ENCODE measurements at regions not wholly inside any gene's neighbourhood (a gene's known extent, or its start where the extent isn't known, plus 50 kb on each side); places are given as distances from the start of the nearest gene placed in this dataset.

- DNase-seq, result no peak
Observed at GRCh38 chr5:67283275-67283987, 86.8 kb upstream of the CD180 start.

DNA sequence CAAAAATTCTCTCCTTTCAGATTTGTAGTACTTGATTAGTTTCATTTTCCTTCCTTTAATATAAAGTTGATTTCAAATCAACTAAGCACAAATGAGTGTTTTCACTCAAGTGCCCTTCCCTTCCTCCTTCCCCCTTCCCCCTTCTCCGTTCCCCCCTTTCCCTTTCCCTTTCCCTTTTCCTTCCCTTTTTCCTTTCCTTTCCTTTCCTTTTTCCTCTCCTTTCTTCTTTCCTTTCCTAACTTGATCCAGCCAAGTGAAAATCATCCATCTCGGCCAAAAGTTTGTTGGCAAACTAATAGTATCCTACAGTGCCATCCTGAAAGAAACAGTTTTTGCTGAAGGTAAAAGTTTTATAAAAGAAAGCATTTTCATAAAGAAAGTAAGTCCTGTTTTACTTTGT lies 85.3 kb upstream of the CD180 start:
- no peak for DNase-seq

DNA sequence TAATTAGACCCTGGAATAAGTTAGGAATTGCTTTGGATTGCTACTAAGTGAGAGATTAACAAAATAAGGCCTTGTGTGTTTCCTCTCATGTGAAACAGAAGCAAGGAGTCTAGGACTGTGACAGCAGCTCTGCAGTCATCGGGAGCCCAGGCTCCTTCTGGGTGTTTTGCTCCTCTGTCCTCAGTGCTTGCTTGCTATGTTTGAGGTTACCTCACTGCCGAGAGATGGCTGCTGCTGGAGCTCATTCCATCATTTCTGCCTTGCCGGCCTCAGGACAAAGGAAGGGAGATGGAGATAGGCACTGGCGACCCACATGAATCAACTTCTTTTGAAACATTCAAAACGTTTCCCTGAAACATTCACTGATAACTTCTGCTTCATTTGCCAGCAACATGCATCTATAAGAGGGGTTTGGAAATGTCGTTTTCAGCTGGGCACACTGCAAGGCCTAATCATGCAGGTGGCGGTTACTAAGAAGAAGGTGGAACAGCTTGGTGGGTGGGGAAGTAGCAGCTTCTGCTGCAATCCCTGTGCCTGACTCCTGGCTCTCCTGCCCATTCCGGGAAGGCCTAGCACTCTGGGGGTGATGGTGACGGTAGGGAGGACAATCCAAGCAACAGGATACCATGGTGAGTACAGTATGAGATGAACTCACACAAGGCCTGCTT lies 77.2 kb upstream of the CD180 start:
- DNase-seq, result no peak

DNA sequence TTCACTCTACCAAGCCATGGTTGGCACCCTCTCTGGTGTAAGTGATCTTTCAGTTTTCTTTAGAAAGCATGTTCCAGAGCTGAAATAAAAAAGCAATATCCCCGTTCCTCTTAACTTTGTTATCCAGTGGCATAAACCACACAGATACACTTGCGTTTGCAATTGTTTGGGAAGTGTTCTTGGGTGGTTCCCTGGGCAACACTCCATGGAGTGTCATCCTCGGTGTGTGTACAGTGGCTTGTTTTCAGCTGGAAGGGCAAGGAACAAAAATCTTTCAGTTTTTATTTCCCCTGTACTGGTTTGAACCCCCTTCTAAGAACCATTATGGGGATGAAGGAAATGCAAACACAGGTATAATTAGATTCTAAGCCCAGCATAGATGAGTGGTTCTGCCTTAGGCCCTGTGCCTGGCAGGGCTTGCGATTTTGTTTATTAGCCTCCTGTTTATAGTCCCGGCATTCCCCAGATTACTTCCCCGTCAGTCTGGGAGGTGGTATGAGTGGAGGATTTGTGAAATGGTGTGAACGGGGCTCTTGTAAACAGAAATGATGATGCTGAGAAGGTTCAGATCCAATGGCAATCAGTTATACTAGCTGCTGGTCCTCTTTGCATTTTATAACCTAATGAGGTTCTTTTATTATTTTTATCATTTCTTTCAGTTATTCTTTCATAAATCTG lies 76.0 kb upstream of the CD180 start:
- DNase-seq, result no peak

DNA sequence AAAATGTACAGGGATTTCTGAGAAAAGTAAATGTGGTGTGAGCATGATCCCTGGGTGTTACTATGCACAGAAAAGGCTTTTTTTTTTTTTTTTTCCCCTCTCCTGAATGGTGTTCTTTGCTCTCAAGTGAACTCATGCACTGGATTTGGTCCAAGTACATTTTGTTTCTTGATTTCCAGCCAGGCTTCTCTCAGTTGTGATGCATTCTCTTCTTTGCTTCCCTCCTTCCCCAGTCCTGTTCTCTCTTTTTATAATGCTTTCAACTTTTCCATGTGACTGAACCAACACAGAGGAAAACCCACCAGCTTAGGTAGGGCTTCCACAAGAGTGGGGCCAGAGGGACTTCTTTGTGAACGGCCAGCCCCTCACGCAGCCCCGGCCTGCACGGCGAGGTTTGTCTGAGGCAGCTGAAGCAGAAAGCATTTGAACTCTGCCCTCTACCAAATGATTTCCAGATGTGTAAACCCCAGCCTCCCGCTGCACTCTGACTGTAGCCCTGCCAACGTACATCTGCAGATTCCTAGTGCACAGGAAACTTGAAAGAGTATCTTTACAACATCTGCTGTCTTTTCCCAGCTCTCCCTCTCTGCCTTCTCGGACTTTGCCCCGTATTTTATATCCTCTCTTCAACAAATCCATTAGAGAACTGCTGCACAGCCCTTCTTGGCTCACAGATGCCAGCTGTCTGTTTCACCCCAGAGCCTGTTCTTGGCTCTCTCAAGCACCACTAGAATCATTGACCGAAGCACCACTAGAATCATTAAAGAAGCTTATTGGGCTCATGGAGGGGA lies 71.8 kb upstream of the CD180 start:
- DNase-seq, result no peak

DNA sequence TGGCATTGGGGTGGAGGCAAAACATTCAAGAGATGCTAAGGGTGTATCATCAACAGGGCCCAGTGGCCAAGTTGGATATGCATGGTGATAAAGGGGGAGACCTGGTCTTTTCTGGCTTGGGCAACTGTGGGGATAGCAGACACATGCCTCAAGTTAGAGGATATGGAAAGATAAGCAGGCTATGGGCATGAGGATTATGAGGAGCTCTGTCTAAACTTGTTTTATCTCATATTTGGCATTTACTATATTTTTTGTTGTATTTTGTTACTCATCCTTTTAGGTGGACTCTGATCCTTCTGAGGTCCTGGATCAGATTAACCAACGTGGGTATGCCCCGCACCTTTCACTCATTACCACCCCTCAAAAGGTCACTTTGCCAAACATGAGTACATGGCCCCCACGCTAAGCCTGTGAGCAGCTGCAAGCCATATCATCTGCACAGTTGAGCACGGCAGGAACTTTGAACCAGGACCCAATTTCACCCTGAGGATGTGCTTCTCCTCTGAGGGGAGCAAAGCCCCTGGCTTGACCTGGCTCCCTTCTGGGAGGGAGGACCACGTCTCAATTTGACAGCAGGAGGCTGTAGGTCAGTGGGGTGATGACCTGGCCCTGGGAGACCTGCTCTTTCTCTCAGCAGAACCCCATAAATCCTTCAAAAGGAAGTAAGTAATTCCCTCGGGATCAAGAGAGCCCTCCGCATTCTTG lies 71.1 kb upstream of the CD180 start:
- DNase-seq, result no peak

GRCh38 chr5:67266654-67267350 lies 70.2 kb upstream of the CD180 start:
- no peak for DNase-seq

DNA sequence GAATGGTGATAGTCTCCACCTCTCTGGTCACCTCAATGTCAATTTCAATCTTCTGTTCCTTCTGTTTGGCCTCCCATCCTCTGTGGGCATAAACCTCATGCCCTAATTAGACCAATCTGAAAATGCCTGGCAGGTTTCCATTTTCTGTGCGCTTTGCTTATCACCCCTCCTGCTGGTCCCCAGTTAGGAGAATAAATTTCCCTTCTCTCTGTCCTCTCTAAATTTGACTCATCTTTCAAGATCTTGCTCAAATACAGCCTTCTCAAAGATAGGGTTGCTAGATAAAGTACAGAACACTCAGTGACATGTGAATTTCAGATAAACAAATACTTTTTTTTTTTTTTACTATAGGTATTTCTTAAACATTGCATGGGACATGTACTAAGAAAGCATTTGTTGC lies 69.4 kb upstream of the CD180 start:
- no peak for DNase-seq

DNA sequence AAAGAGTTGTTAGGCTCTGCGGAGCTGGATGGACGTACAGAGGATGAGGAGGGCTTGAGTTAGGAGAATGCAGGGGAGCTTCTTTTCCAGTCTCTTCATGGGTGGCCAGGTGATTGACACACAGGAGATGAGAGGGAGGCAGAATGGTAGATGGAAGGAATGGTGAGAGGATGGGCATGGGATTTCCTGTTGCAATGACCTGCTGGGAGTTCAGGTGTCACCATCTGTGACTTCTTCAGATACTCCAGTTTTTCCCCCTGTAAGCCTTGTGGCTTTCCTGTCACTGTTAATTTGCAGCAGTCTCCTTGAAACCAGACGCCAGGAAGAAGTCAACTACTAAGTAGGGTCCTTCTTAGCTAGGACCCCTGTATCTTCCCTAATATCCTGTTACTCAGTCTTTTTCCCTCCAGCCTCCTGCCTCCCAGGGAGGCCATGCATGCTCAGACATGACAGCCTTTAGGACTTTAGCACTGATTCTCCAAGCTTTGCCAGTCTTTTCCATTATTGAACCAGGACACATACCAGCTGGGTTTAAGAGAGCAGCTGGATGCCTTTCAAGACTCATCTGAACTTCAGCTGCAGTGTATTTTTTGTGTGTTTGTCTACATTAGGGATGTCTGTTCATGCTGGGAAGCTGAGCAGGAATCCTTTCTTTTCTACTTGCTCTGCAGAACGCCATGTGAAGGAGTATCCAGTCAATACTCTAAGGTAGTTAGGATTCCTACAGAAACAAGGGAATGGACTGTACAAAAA lies 67.2 kb upstream of the CD180 start:
- no peak for DNase-seq

- DNase-seq, result no peak
Observed at GRCh38 chr5:67262956-67263355, 66.4 kb upstream of the CD180 start.

GRCh38 chr5:67262206-67262605 lies 65.6 kb upstream of the CD180 start:
- peak; percentile 29 for DNase-seq

GRCh38 chr5:67259548-67260215 lies 63.1 kb upstream of the CD180 start:
- DNase-seq, result no peak

- DNase-seq, result no peak
Observed at GRCh38 chr5:67257500-67257899, 60.9 kb upstream of the CD180 start.

GRCh38 chr5:67257077-67257476 lies 60.5 kb upstream of the CD180 start:
- DNase-seq, result no peak

GRCh38 chr5:67255881-67256280 lies 59.3 kb upstream of the CD180 start:
- no peak for DNase-seq

GRCh38 chr5:67253911-67254310 lies 57.3 kb upstream of the CD180 start:
- DNase-seq, result no peak

GRCh38 chr5:67249590-67249895 lies 52.9 kb upstream of the CD180 start:
- no peak for DNase-seq

DNA sequence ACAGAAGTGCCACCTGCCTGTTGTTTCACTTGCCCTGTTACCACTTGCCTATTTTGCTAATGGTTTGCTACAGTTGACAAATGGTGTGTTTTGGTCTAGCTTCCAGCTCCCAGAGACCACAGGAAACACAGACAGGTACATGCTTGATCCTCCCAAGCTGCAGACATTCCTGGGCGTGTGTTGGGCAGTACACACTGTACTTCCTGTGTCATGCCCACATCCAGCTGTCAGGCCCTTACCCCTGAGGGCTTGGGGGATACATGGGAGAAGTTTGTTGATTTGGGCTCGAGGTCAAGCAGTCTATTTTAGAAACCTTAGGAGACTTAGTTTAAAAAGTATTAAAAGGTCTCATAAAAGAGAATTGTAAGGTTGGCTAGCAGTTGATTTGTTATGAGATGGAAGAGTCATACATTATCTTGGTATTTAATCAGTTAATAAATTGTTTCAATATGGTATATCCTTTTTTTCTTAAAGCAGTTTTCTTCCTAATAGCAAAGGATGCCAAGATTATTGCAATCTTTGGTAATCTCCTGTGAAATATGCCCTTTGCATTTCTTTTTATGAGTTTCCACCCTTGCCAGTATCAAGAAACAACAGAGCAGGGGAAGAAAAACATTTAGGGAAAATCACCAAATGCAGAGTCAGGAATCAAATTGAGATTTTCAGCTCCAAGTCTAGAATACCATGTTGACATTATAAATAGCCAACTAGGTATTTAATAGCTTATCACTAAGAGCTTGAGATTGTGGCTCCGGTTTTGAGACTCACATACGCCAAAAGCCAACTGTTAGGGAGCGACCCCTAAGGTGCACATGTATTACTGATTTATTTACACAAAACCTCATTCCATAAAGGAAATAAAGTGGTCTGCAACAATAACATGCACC lies 52.3 kb upstream of the CD180 start:
- no peak for DNase-seq

GRCh38 chr5:67246546-67247268 lies 50.1 kb upstream of the CD180 start:
- DNase-seq, result no peak

Measured in suppressor macrophage treated with lipopolysaccharide for 4 hours (primary cell).